Endothelial cell of umbilical vein (primary cell): ENCODE measurements at regions not wholly inside any gene's neighbourhood (a gene's known extent, or its start where the extent isn't known, plus 50 kb on each side); places are given as distances from the start of the nearest gene placed in this dataset.

Experiments
- BruUV-seq: library from RNA; stranded (reverse); fragments of 400-500 nt; replicated peaks from 2 replicates; lab custom pipeline; 2021; lab: Mats Ljungman, UMichigan
- CTCF ChIA-PET: fragments of 300-600, 350-600 bp; sonication (Branson Sonifier 250); formaldehyde crosslinking; loops from one replicate; lab custom pipeline; 2021; ENCODE audit warnings: antibody characterized with exemption, inconsistent platforms; lab: Charles Lee
- POLR2A ChIA-PET: fragments of 300-600, 350-600 bp; sonication (Branson Sonifier 250); formaldehyde crosslinking; loops from one replicate; lab custom pipeline; 2021; ENCODE audit warnings: antibody characterized with exemption, inconsistent platforms; lab: Charles Lee
- DNase-seq: peaks from one replicate; pipeline ENCODE4 v3.0.0-alpha.2; 2011; ENCODE audit warnings: low read depth, low spot score
- FAIRE-seq: peaks from 2 replicates; lab custom pipeline; 2011; peaks lifted over from hg19 to GRCh38; lab: Jason Lieb, UNC
- H2AFZ ChIP-seq: 2 replicates; pipeline ENCODE4 v1.6.0; 2012; ENCODE audit warnings: low read depth, low read length, control low read depth, inconsistent platforms
- H3K27ac ChIP-seq: 2 replicates; pipeline ENCODE4 v1.5.1; 2011; ENCODE audit warnings: low read depth, mild to moderate bottlenecking, control low read depth, low read length, moderate library complexity; ENCODE audit not compliant: insufficient read depth
- H3K27me3 ChIP-seq, 2 experiments: 2 replicates each; pipeline versions ENCODE4 v1.6.0 to v1.6.1; 2011; ENCODE audit warnings: low read length in 2 of 2, mixed read lengths in 1 of 2; ENCODE audit not compliant: control insufficient read depth in 2 of 2, insufficient read depth in 2 of 2
- H3K36me3 ChIP-seq, 2 experiments: 2 replicates in 1 of 2; 3 replicates in 1 of 2; pipeline ENCODE4 v1.5.1; 2011; ENCODE audit warnings: low read length in 2 of 2, mild to moderate bottlenecking in 1 of 2, moderate library complexity in 1 of 2; ENCODE audit not compliant: control insufficient read depth in 2 of 2, insufficient read depth in 2 of 2; ENCODE audit errors: extremely low read depth in 1 of 2
- H3K4me1 ChIP-seq: 3 replicates; pipeline ENCODE4 v1.5.1; 2011; ENCODE audit warnings: mild to moderate bottlenecking, low read length; ENCODE audit not compliant: control insufficient read depth, insufficient read depth; ENCODE audit errors: extremely low read depth
- H3K4me2 ChIP-seq: 2 replicates; pipeline ENCODE4 v1.6.1; 2011; ENCODE audit warnings: low read length, control low read depth, mixed read lengths; ENCODE audit not compliant: insufficient read depth
- H3K4me3 ChIP-seq, 3 experiments: fragments of 200-600 bp in 1 of 3; sonication (generic), shearing (Covaris generic) in 1 of 3; replicated peaks in 1 of 3; 2 replicates each; pipeline ENCODE4 v1.5.1; 2011 to 2016; ENCODE audit warnings: control low read depth in 3 of 3, low read length in 3 of 3, mild to moderate bottlenecking in 2 of 3, inconsistent platforms in 1 of 3, low read depth in 1 of 3, moderate library complexity in 1 of 3; ENCODE audit not compliant: insufficient read depth in 1 of 3
- H3K79me2 ChIP-seq: 2 replicates; pipeline ENCODE4 v1.6.0; 2012; ENCODE audit warnings: low read length, inconsistent platforms; ENCODE audit not compliant: control insufficient read depth, insufficient read depth
- H3K9ac ChIP-seq: replicated peaks from 2 replicates; pipeline ENCODE3; 2011; ENCODE audit warnings: low read length, control low read depth; ENCODE audit not compliant: insufficient read depth; ENCODE audit errors: extremely low read depth
- H3K9me1 ChIP-seq: replicated peaks from 3 replicates; pipeline ENCODE4 v1.6.0; 2011; ENCODE audit warnings: mild to moderate bottlenecking, low read length; ENCODE audit not compliant: control insufficient read depth, insufficient read depth; ENCODE audit errors: extremely low read depth
- H3K9me3 ChIP-seq: replicated peaks from 2 replicates; pipeline ENCODE4 v1.5.1; 2012; ENCODE audit warnings: low read length, inconsistent platforms; ENCODE audit not compliant: control insufficient read depth, insufficient read depth
- H4K20me1 ChIP-seq: replicated peaks from 2 replicates; pipeline ENCODE3; 2011; ENCODE audit warnings: mild to moderate bottlenecking, low read length; ENCODE audit not compliant: control insufficient read depth, insufficient read depth; ENCODE audit errors: extremely low read depth
- EZH2 ChIP-seq: IDR thresholded peaks from 2 replicates; pipeline ENCODE4 v1.6.1; 2012; ENCODE audit warnings: borderline replicate concordance, low read depth, mild to moderate bottlenecking, moderate library complexity, low read length, inconsistent platforms; ENCODE audit not compliant: severe bottlenecking
- FOS ChIP-seq: IDR thresholded peaks from 2 replicates; pipeline ENCODE4 v1.6.1; 2011; ENCODE audit warnings: mild to moderate bottlenecking, low read length, moderate library complexity, borderline replicate concordance; ENCODE audit not compliant: insufficient read depth
- GATA2 ChIP-seq: IDR thresholded peaks from 2 replicates; pipeline ENCODE4 v1.7.0; 2011; ENCODE audit warnings: low read depth, mild to moderate bottlenecking, moderate library complexity, mixed read lengths, low read length; ENCODE audit not compliant: insufficient read length, insufficient read depth
- JUN ChIP-seq: IDR thresholded peaks from 2 replicates; pipeline ENCODE4 v1.6.1; 2011; ENCODE audit warnings: borderline replicate concordance, low read depth; ENCODE audit not compliant: insufficient read length, insufficient read depth
- MYC ChIP-seq: IDR thresholded peaks from one replicate; pipeline ENCODE4 v1.6.1; 2011; ENCODE audit warnings: mild to moderate bottlenecking, low read depth, low read length
- POLR2A ChIP-seq: IDR thresholded peaks from 2 replicates; pipeline ENCODE4 v1.6.1; 2012; ENCODE audit warnings: low read depth, mild to moderate bottlenecking, control low read depth, low read length
- POLR2AphosphoS5 ChIP-seq: IDR thresholded peaks from 2 replicates; pipeline ENCODE4 v1.6.1; 2012; ENCODE audit warnings: low read depth, mild to moderate bottlenecking, control low read depth, low read length, moderate library complexity; ENCODE audit not compliant: insufficient read depth
- dilution Hi-C: fragments of 300-500 bp; cut with MboI; formaldehyde crosslinking; loops from one replicate; pipeline ENCODE4 v1.15.0; 2019; ENCODE audit warnings: low sequenced_read_pairs; ENCODE audit not compliant: extremely low pct_ligation_motif_present
- intact Hi-C: fragments of 100-400 bp; cut with micrococcal nuclease; formaldehyde crosslinking; loops from one replicate; pipeline ENCODE4 v1.10.0; 2022
- TF ChIP-seq, protein P1 (sequence below): IDR thresholded peaks from 2 replicates; pipeline ENCODE4 v1.6.1; 2011; ENCODE audit not compliant: insufficient read depth, insufficient read length
- TF ChIP-seq, protein P2 (sequence below), 2 donors: IDR thresholded peaks; 1 replicate in 1 of 2; 2 replicates in 1 of 2; pipeline ENCODE4 v1.5.1; 2011; ENCODE audit warnings: low read length in 2 of 2, mild to moderate bottlenecking in 2 of 2, moderate library complexity in 2 of 2, control low read depth in 1 of 2, inconsistent platforms in 1 of 2, low read depth in 1 of 2; ENCODE audit not compliant: insufficient read depth in 1 of 2; ENCODE audit errors: extremely low read depth in 1 of 2

- FAIRE-seq = no peak
- no peak overlapping the region for H3K27ac ChIP-seq
Observed at GRCh38 chr5:110965773-110966581, 105.5 kb upstream of the TSLP start.

More at GRCh38 chr5:110965773-110966581, 105.5 kb upstream of the TSLP start:
- ChIA-PET CTCF (no interaction called here), POLR2A (no interaction called here)
- BruUV-seq = no TSS peak
- Histone ChIP-seq H3K4me3 (no peak overlapping the region), H3K27me3 (no peaks in the 10 kb centered on the region), H3K79me2 (no peaks in the 10 kb centered on the region), H4K20me1 (no peaks in the 10 kb centered on the region), H3K9me3 (no peaks in the 10 kb centered on the region), H3K9me1 (no peaks in the 10 kb centered on the region), H3K4me2 (no peak overlapping the region), H3K9ac (no peak overlapping the region), H3K4me1 (no peaks in the 10 kb centered on the region), H3K36me3 (no peaks in the 10 kb centered on the region), H2AFZ (no peak overlapping the region)
- no peak for DNase-seq
- no peak for TF ChIP-seq POLR2AphosphoS5
- TF ChIP-seq GATA2 = no peak
- TF ChIP-seq EZH2 = no peak
- no peak for TF ChIP-seq FOS
- no peak for TF ChIP-seq MYC
- TF ChIP-seq JUN = no peak
- TF ChIP-seq POLR2A = no peak
- TF ChIP-seq, protein P1, sequence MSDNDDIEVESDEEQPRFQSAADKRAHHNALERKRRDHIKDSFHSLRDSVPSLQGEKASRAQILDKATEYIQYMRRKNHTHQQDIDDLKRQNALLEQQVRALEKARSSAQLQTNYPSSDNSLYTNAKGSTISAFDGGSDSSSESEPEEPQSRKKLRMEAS = no peak
- TF ChIP-seq, protein P2, sequence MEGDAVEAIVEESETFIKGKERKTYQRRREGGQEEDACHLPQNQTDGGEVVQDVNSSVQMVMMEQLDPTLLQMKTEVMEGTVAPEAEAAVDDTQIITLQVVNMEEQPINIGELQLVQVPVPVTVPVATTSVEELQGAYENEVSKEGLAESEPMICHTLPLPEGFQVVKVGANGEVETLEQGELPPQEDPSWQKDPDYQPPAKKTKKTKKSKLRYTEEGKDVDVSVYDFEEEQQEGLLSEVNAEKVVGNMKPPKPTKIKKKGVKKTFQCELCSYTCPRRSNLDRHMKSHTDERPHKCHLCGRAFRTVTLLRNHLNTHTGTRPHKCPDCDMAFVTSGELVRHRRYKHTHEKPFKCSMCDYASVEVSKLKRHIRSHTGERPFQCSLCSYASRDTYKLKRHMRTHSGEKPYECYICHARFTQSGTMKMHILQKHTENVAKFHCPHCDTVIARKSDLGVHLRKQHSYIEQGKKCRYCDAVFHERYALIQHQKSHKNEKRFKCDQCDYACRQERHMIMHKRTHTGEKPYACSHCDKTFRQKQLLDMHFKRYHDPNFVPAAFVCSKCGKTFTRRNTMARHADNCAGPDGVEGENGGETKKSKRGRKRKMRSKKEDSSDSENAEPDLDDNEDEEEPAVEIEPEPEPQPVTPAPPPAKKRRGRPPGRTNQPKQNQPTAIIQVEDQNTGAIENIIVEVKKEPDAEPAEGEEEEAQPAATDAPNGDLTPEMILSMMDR (IDR thresholded peaks at IDR 0.05; ENCODE audit: extremely low read depth in 1 of 2, insufficient read depth in 1 of 2, low read depth in 1 of 2, low read length in 2 of 2) = no peak
- dilution Hi-C loops = no loop called here
- intact Hi-C loops = no loop called here
